HepG2 (cell line): ENCODE measurements at regions not wholly inside any gene's neighbourhood (a gene's known extent, or its start where the extent isn't known, plus 50 kb on each side); places are given as distances from the start of the nearest gene placed in this dataset.

Experiments
- ATAC-seq: fragments of 200-7000 bp; cut with Tn5 transposase; 3 replicates; pipeline ENCODE4 v1.9.1; 2020; ENCODE audit warnings: mild to moderate bottlenecking, moderate library complexity
- BruUV-seq: library from RNA; stranded (reverse); fragments of 400-500 nt; replicated peaks from 2 replicates; lab custom pipeline; 2021; lab: Mats Ljungman, UMichigan
- CTCF ChIA-PET: fragments of 300-600 bp; formaldehyde crosslinking; extraction: SDS; loops from one replicate; lab custom pipeline; 2021; ENCODE audit warnings: low total read pairs, inconsistent platforms, low intra/inter-chr PET ratio; lab: Yijun Ruan, JAX
- POLR2A ChIA-PET: fragments of 350-600 bp; sonication (Branson Sonifier 250); formaldehyde crosslinking; loops from one replicate; lab custom pipeline; 2020; ENCODE audit warnings: antibody characterized with exemption, inconsistent platforms; lab: Yijun Ruan, JAX
- DNase-seq: peaks from one replicate; pipeline ENCODE4 v3.0.0-alpha.2; 2015; ENCODE audit warnings: low spot score
- FAIRE-seq: peaks from 3 replicates; lab custom pipeline; 2011; peaks lifted over from hg19 to GRCh38; lab: Jason Lieb, UNC
- H2AFZ ChIP-seq: one replicate; pipeline ENCODE4 v1.6.1; 2011; ENCODE audit warnings: low read length, inconsistent platforms
- H3K27ac ChIP-seq: fragments of 300-600 bp; 3 replicates; pipeline ENCODE4 v1.8.0; 2011; ENCODE audit warnings: mixed run types, mild to moderate bottlenecking, mixed read lengths, low read length, inconsistent platforms; ENCODE audit not compliant: insufficient read depth; ENCODE audit errors: extremely low read length
- H3K27me3 ChIP-seq, 2 experiments: fragments of 200-600 bp in 1 of 2; 2 replicates in 1 of 2; 3 replicates in 1 of 2; pipeline versions ENCODE4 v1.6.0 to v1.8.0; 2011; ENCODE audit warnings: low read length in 2 of 2, mild to moderate bottlenecking in 2 of 2, moderate library complexity in 2 of 2, inconsistent platforms in 1 of 2; ENCODE audit not compliant: insufficient read depth in 2 of 2, control insufficient read depth in 1 of 2
- H3K36me3 ChIP-seq, 2 experiments: fragments of 200-600 bp in 1 of 2; replicated peaks in 1 of 2; 2 replicates in 1 of 2; 3 replicates in 1 of 2; pipeline versions ENCODE4 v1.5.1 to v1.8.0; 2011; ENCODE audit warnings: low read length in 2 of 2, inconsistent platforms in 1 of 2; ENCODE audit not compliant: insufficient read depth in 2 of 2, control insufficient read depth in 1 of 2
- H3K4me1 ChIP-seq: 2 replicates; pipeline ENCODE4 v1.5.1; 2012; ENCODE audit warnings: low read length, inconsistent platforms; ENCODE audit not compliant: insufficient read depth
- H3K4me2 ChIP-seq: 2 replicates; pipeline ENCODE4 v1.6.0; 2011; ENCODE audit warnings: low read depth, low read length, inconsistent platforms
- H3K4me3 ChIP-seq, 3 experiments: fragments of 200-600 bp in 1 of 3; sonication (generic), shearing (Covaris generic) in 1 of 3; replicated peaks in 1 of 3; 2 replicates each; pipeline ENCODE4 v1.5.1; 2011 to 2016; ENCODE audit warnings: low read length in 3 of 3, inconsistent platforms in 2 of 3, low read depth in 2 of 3, mild to moderate bottlenecking in 2 of 3, control low read depth in 1 of 3, mixed read lengths in 1 of 3; ENCODE audit not compliant: insufficient read depth in 1 of 3
- H3K79me2 ChIP-seq: one replicate; pipeline ENCODE4 v1.6.1; 2011; ENCODE audit warnings: low read length, inconsistent platforms; ENCODE audit not compliant: insufficient read depth
- H3K9ac ChIP-seq: 2 replicates; pipeline ENCODE4 v1.6.0; 2011; ENCODE audit warnings: mild to moderate bottlenecking, low read depth, low read length, inconsistent platforms; ENCODE audit not compliant: insufficient read depth
- H3K9me3 ChIP-seq: 2 replicates; pipeline ENCODE4 v1.5.1; 2012; ENCODE audit warnings: mild to moderate bottlenecking, low read length
- H4K20me1 ChIP-seq: 2 replicates; pipeline ENCODE4 v1.6.0; 2011; ENCODE audit warnings: inconsistent platforms, mild to moderate bottlenecking, low read length, moderate library complexity; ENCODE audit not compliant: insufficient read depth
- CBX2 ChIP-seq, 2 experiments: fragments of 200-600 bp in 1 of 2; sonication (generic); formaldehyde crosslinking in 1 of 2; IDR thresholded peaks; 2 replicates each; pipeline versions ENCODE4 v1.7.0 to v1.8.1; 2018 to 2022; ENCODE audit warnings: low read depth in 2 of 2, low read length in 1 of 2, mild to moderate bottlenecking in 1 of 2, missing genetic modification reagents in 1 of 2
- FOXM1 ChIP-seq: sonication (generic); formaldehyde crosslinking; IDR thresholded peaks from 2 replicates; pipeline ENCODE4 v1.5.0; 2020; ENCODE audit warnings: missing genetic modification reagents
- MAFG ChIP-seq: sonication (generic); formaldehyde crosslinking; IDR thresholded peaks from 2 replicates; pipeline ENCODE4 v1.5.1; 2020; ENCODE audit warnings: mild to moderate bottlenecking, missing genetic modification reagents
- TAF1 ChIP-seq: sonication (generic); formaldehyde crosslinking; IDR thresholded peaks from 2 replicates; pipeline ENCODE4 v1.4.0; 2020; ENCODE audit warnings: missing genetic modification reagents
- THAP8 ChIP-seq: sonication (generic); formaldehyde crosslinking; IDR thresholded peaks from 2 replicates; pipeline ENCODE4 v1.5.1; 2020; ENCODE audit warnings: missing genetic modification reagents, mild to moderate bottlenecking, borderline replicate concordance
- ZNF263 ChIP-seq: sonication (generic); formaldehyde crosslinking; IDR thresholded peaks from 2 replicates; pipeline ENCODE4 v1.4.0; 2020; ENCODE audit warnings: missing genetic modification reagents
- ZNF329 ChIP-seq: sonication (generic); formaldehyde crosslinking; IDR thresholded peaks from 2 replicates; pipeline ENCODE4 v1.9.0; 2021; ENCODE audit warnings: low read depth, mild to moderate bottlenecking, missing genetic modification reagents
- ZNF546 ChIP-seq: sonication (generic); formaldehyde crosslinking; conservative IDR thresholded peaks from 2 replicates; pipeline ENCODE4 v1.8.1; 2023; ENCODE audit warnings: mild to moderate bottlenecking, missing genetic modification reagents
- ZNF616 ChIP-seq: sonication (generic); formaldehyde crosslinking; IDR thresholded peaks from 2 replicates; pipeline ENCODE4 v1.5.0; 2020; ENCODE audit warnings: low read depth, mild to moderate bottlenecking, missing genetic modification reagents
- WGBS: methylation state at CpG from one replicate; pipeline ENCODE4 v1.1.6; 2017; ENCODE audit warnings: low lambda C conversion rate; 5-methylcytosine and 5-hydroxymethylcytosine counted together
- in situ Hi-C: cut with HindIII; loops from 2 replicates; pipeline ENCODE4 v1.10.0; 2017; ENCODE audit warnings: low pct_unique_long_range_greater_than_20kb; ENCODE audit not compliant: extremely low pct_ligation_motif_present
- intact Hi-C: fragments of 100-400 bp; cut with micrococcal nuclease; formaldehyde crosslinking; loops from one replicate; pipeline ENCODE4 v1.10.0; 2022; ENCODE audit not compliant: unreplicated experiment
- TF ChIP-seq, protein P1 (sequence below): sonication (generic); formaldehyde crosslinking; IDR thresholded peaks from 2 replicates; pipeline ENCODE4 v1.8.0; 2022; ENCODE audit warnings: low read depth, missing genetic modification reagents
- TF ChIP-seq, protein P2 (sequence below): IDR thresholded peaks from 2 replicates; pipeline ENCODE4 v1.4.0; 2020; ENCODE audit warnings: mild to moderate bottlenecking, missing genetic modification reagents

DNA sequence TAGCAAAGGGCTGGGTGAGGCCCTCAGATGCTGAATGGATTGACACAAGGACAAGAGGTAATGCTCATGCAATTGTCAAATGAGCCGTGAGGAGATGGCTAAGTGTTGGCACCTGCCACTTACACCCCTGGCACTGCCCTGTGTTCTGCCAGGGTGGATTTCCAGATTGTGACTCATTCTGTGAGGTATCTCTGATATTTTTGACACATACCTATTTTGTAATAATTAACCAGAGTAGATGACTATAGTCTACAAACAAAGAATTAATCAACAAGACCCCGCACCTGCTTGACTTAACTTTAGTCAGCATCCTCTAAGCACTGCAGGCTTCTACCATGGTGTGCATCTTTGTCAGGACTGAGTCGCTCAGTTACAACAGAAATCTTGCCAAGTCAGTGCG, 200.8 kb downstream of the DIRAS2 start:
- intact Hi-C loops, result no loop called here
- CTCF ChIA-PET, result no interaction called here
- no peak for TF ChIP-seq THAP8 (CRISPR knock-in tag)
- TF ChIP-seq MAFG (CRISPR knock-in tag), result no peak
- TF ChIP-seq, protein P1, sequence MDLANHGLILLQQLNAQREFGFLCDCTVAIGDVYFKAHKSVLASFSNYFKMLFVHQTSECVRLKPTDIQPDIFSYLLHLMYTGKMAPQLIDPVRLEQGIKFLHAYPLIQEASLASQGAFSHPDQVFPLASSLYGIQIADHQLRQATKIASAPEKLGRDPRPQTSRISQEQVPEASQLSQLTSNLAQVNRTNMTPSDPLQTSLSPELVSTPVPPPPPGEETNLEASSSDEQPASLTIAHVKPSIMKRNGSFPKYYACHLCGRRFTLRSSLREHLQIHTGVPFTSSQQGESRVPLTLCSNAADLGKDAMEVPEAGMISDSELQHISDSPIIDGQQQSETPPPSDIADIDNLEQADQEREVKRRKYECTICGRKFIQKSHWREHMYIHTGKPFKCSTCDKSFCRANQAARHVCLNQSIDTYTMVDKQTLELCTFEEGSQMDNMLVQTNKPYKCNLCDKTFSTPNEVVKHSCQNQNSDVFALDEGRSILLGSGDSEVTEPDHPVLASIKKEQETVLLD, result no peak
- TF ChIP-seq ZNF329 (CRISPR knock-in tag), result no peak
- TF ChIP-seq, protein P2, sequence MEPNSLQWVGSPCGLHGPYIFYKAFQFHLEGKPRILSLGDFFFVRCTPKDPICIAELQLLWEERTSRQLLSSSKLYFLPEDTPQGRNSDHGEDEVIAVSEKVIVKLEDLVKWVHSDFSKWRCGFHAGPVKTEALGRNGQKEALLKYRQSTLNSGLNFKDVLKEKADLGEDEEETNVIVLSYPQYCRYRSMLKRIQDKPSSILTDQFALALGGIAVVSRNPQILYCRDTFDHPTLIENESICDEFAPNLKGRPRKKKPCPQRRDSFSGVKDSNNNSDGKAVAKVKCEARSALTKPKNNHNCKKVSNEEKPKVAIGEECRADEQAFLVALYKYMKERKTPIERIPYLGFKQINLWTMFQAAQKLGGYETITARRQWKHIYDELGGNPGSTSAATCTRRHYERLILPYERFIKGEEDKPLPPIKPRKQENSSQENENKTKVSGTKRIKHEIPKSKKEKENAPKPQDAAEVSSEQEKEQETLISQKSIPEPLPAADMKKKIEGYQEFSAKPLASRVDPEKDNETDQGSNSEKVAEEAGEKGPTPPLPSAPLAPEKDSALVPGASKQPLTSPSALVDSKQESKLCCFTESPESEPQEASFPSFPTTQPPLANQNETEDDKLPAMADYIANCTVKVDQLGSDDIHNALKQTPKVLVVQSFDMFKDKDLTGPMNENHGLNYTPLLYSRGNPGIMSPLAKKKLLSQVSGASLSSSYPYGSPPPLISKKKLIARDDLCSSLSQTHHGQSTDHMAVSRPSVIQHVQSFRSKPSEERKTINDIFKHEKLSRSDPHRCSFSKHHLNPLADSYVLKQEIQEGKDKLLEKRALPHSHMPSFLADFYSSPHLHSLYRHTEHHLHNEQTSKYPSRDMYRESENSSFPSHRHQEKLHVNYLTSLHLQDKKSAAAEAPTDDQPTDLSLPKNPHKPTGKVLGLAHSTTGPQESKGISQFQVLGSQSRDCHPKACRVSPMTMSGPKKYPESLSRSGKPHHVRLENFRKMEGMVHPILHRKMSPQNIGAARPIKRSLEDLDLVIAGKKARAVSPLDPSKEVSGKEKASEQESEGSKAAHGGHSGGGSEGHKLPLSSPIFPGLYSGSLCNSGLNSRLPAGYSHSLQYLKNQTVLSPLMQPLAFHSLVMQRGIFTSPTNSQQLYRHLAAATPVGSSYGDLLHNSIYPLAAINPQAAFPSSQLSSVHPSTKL (CRISPR knock-in tag), result no peak
- no peak for TF ChIP-seq ZNF546 (CRISPR knock-in tag)
- TF ChIP-seq ZNF616, result no peak
- TF ChIP-seq FOXM1 (CRISPR knock-in tag), result no peak
- no peak for TF ChIP-seq ZNF263 (CRISPR knock-in tag)
- no peak for TF ChIP-seq TAF1 (CRISPR knock-in tag)
- no peak for TF ChIP-seq CBX2 (IDR thresholded peaks at IDR 0.05; ENCODE audit: low read depth, low read length)
- TF ChIP-seq CBX2 (CRISPR knock-in tag; IDR thresholded peaks at IDR 0.05; ENCODE audit: low read depth), result no peak

More for the DNA sequence above, 200.8 kb downstream of the DIRAS2 start:
- 7% methylated on average over 4 of the region's 4 CpGs for WGBS
- in situ Hi-C loops, result no loop called here
- Histone ChIP-seq H3K4me3 (no peak overlapping the region), H3K27ac (no peak overlapping the region), H3K9me3 (no peaks in the 10 kb centered on the region), H3K36me3 (no peaks in the 10 kb centered on the region), H2AFZ (no peak overlapping the region), H4K20me1 (no peaks in the 10 kb centered on the region), H3K79me2 (no peaks in the 10 kb centered on the region), H3K4me2 (no peak overlapping the region), H3K27me3 (no peaks in the 10 kb centered on the region), H3K9ac (no peak overlapping the region), H3K4me1 (no peaks in the 10 kb centered on the region)
- DNase-seq, result no peak
- POLR2A ChIA-PET, result no interaction called here
- ATAC-seq, result no peak
- BruUV-seq, result no TSS peak
- no peak for FAIRE-seq
